HTR-8/SVneo (cell line): ENCODE measurements at regions not wholly inside any gene's neighbourhood (a gene's known extent, or its start where the extent isn't known, plus 50 kb on each side); places are given as distances from the start of the nearest gene placed in this dataset.
A peak's percentile ranks its signal among the peaks of the same experiment; 100 is the strongest.

ENCODE experiments used
- DNase-seq: peaks from one replicate; pipeline ENCODE4 v3.0.0; 2011; ENCODE audit warnings: low spot score, mixed read lengths; ENCODE audit not compliant: insufficient read length
- FAIRE-seq: peaks from 2 replicates; lab custom pipeline; 2011; peaks lifted over from hg19 to GRCh38; lab: Jason Lieb, UNC

DNA sequence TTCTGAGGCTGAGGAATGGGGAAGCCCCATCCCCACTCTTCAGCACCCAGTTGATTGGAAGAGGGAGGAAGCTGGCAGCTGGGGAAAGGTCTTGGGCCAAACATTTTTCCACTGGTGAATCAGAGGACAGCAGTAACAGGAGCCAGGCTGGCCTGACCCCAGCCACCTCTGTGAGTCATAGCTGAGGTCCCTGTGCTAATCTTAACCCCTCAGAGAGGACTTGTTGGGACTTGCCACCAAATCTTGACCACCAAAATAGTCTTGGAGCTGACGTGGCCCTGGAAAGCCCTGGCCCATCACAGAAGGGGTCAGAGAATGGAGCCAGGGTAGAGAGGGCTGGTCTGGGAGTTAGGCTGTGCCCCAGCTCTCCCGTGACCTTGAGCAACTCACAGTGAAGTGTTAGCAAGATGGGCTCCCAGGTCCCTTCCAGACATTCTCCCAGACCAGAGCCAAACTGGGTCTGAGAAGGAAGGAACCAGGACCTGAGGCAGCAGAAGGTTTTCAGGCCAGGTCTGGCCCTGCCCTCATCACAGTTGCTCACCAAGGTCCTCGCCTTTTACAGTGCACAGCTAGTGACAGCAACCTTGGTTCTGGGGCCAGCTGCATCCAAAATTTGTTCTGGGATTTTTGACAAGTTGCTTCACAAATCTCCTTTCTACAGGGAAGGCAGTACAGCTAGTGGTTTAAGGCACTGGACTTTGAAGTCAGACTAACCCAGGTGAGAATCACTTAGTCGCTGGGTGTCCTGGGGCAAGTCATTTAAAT lies 266.6 kb downstream of the CYP26B1 start:
- FAIRE-seq = peak; percentile 94

DNA sequence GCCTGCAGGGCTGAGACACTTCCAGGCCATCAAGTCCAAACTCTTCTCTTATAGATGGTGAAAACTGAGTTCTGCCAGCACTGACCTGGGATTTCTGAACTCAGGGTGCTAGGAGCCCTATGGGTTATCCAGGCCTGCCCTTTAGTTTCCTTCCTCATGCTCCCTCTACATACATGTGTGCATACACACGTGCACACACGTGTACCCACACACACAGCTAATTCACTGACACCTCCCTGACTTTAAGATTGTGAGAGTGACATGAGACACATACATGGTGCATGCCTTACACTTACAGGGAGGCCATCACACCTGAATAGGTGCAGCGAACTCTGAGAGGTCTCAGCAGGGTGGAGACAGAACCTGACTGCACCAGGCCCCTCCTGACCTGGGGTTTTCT lies 267.4 kb downstream of the CYP26B1 start:
- no peak for DNase-seq
- peak; percentile 82 for FAIRE-seq

More for the DNA sequence above, 266.6 kb downstream of the CYP26B1 start:
- peak; percentile 89 for DNase-seq

DNA sequence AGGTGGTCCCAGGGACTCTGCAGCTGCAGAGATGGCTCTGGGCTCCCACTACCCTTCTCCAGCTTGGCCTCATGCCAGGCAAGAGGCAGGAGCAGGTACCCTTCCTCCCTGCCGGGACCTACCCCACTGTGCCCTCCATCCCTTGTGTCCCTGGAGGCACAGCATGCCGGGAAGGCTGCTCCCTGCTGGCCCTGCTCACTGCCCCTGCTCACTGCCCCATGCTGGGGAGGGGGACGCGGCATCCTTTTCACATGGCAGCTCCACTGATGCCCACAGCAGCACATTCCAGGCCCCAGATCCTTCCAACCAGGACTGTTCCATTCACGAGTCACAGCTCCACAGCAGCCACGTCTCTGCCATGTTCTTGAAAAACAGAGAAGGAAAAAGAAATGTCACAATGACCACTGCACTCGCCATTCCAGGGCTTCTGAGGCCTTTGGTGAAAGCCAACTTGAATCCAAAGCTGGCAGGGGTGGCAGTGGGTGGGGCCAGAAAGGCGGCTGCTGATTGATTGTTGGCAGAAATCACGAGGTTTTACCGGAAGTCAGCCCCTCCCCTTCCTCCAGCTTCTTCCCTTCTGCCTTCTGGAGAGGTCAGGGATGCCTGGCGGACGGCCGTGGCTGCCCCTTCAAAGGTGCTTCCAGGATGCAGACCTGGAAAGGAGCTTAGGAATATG lies 268.0 kb downstream of the CYP26B1 start:
- DNase-seq (no peak), FAIRE-seq (no peak)

DNA sequence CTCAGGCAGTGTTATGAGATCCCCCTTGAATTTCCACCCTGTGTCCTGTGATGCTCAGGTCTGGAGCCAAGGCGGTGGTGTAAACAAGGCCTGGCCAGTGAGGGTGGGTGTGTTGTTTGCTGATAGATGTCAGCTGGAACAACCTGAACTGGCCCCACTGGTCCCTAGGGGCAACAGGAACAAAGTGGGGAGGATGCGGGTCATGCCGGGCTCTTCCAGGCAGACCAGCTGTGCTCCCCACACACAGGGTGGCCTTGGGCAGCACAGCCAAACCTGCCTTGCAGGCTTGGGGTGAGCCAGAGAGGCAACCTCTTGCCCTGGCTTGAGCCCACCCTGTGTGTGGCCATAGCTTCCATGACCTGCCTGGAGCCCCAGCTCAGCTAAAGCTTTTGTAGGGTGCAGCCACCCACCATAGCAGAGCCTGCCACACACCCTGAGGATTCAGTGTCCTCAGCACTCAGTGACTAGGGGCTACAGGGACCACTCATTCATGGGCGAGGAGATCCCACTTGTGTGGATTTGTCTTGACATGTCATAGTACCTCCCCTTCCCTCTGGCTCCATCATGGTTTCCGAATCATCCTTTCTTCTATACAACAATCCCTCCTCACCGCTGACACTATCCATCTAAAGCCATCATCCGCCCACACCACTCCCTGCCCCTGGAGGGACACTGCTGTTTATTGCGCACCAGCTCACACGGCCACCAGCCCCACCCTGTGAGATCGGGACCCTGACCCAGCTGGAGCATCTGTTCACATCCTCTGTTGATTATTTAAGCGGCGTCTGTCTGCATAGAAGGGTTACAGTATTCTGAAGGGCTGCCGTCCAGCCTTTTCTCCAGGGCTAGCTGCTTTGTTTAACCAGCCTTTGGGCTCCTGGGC lies 268.8 kb downstream of the CYP26B1 start:
- FAIRE-seq (peak; percentile 60), DNase-seq (no peak)

DNA sequence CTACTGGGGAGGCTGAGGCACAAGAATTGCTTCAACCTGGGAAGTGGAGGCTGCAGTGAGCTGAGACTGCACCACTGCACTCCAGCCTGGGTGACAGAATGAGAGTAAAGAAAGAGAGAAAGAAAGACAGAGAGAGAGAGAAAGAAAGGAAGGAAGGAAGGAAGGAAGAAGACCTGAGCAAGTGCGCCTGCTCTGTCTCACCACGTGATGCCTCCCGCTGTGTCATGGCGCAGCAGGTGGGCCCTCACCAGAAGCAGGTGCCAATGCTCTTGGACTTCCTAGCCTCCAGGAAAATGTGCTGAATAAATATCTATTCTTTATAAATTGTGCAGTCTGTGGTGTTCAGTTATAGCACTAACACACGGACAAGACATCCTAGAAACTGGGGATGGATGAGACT lies 270.0 kb downstream of the CYP26B1 start:
- DNase-seq (no peak), FAIRE-seq (no peak)

DNA sequence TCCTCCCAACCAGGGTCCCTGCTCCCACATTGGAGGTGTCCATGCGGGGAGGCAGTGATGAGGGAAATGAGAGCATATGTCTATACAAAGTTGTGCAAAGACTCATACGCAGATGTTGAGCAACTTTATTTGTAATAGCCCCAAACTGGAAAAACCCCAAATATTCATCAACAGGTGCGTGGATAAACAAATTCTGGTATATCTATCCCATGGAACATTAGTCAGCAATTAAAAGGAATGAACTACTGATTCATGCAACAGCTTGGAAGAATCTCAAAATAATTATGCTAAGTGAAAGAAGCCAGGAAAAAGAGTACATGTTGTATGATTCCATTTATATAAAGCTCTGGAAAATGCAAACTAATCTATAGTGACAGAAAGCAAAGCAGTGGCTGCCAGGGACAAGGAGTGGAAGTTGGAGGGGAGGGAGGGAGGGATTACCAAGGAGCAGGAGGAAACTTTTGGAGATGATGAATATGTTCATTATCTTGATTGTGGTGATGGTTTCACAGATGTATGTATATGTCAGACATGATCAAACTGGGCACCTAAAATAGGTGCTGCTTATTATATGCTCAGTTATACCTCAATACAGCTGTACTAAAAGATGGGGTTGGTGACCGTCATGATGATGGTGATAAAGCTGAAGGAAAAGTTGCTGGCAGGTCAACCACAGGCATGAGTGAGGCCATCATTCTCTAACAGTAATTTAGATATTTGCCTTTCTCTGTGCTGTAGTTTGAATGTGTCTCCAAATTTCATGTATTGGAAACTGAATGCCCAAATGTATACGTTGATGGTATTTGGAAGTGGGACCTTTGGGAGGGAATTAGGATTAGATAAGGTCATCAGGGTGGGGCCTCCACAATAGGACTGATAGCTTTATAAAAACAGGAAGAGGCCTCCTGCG lies 270.9 kb downstream of the CYP26B1 start:
- no peak for FAIRE-seq
- no peak for DNase-seq

DNA sequence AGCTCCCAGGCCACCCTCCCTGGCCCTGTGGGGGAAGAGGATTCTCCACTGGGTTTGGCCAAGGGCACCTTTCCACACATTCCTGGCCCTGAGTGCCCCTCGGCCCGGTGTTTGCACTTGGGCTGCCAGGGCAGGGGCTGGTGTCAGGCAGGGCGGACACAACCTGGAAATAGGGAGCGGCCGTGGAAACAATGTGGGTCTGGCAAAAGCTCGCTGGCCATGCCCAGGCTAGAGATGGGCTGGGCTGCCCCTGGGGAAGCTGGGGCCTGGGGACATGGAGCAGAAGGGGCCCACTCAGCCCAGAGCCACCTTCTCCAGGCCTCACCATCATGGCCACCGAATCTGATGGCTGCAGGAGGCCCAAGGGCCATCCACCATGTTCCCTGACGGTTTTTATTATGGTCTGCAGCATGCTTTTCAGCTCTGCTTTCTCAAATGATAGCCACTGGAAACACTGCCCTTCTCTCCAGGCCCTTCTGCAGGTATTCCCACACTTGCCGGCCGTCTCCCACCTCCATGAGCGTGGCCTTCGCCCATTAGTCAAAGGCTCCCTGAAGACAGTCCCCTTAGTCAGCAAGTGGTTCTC lies 275.1 kb downstream of the CYP26B1 start:
- DNase-seq = no peak
- no peak for FAIRE-seq

DNA sequence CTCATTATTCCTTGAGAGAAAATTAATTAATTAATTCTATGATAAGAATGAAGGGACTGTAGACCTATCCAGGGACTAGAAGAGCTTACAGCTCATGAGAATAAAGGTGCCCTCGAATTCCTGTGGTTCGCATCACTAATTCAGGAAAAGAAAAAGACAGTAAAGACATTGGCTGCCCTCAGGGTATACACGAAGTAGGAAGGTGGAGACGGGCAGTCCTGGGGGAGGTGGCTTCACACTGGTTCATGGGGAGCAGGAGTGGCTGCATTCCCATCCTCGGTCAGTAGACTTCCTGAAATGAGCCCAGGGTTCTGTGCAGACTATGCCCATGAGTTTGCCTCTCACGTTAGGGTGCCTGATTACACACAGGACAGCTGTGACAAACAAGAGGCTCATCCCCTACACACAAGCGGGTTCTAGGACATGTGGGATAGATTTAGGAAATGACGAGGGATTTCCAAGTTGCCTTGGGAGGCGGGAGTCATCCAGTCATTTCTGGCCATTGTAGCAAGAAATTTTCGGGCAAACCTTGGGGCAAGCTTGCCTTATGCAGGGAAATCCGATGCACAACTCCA lies 282.2 kb downstream of the CYP26B1 start:
- DNase-seq (no peak), FAIRE-seq (no peak)

DNA sequence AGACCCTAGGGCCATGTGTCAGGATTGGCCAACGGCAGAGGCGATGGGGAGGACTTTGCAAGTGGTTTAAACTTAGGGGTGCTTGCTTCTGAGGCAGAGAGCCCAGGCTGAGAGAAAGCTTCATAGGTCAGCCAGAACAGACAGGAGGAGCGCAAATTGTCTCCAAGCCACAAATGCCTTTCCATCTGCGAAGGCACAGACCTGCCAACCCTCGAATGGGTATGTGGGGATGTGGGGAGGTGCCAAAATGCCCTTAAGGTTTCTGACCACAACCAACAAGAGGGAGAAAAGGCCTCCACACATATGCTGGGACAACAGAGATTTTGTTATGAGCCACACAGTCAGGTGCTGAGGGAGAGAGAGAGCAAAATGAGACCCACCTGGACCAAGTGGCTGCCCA lies 283.6 kb downstream of the CYP26B1 start:
- FAIRE-seq (peak; percentile 26), DNase-seq (no peak)

DNA sequence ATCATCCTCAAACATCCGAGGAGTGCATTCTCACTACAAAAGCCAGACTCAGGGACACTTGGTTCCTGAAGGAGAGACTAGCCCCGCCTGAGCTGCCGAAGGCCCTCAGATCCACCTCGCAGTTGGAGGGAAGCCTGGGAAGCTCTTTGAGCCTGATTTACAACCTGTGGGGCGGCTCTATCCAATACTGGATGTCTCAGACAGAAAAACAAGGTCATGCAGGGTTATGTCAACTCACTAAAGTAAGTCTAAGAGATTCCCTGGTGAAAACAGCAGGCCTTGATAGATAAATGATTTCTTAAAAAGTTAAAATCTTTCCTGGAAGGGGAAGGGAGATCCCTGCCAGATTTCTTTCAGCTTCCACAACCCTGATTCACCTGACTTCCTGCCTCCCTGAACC lies 284.3 kb downstream of the CYP26B1 start:
- no peak for FAIRE-seq

DNA sequence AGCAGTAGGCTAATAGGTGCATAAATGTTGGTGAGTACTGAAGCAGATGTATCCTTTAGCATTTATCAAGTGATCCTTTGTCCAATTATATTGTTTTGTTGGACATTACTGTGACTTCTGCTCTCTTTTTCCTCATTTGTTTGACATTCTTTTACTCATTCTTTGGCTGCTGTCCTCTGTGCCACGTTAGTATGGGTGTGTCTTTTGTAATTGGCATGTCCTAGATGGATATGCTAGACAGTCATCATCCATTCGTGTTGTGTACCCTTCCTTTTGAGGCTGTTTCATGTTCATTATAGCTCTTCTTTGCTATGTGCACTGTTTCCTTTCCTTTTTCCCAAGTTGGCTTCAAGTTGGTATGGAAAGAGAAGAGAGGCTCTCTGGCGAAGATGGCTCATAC lies 284.7 kb downstream of the CYP26B1 start:
- DNase-seq (no peak), FAIRE-seq (peak; percentile 90)

More for the DNA sequence above, 284.3 kb downstream of the CYP26B1 start:
- DNase-seq = no peak

DNA sequence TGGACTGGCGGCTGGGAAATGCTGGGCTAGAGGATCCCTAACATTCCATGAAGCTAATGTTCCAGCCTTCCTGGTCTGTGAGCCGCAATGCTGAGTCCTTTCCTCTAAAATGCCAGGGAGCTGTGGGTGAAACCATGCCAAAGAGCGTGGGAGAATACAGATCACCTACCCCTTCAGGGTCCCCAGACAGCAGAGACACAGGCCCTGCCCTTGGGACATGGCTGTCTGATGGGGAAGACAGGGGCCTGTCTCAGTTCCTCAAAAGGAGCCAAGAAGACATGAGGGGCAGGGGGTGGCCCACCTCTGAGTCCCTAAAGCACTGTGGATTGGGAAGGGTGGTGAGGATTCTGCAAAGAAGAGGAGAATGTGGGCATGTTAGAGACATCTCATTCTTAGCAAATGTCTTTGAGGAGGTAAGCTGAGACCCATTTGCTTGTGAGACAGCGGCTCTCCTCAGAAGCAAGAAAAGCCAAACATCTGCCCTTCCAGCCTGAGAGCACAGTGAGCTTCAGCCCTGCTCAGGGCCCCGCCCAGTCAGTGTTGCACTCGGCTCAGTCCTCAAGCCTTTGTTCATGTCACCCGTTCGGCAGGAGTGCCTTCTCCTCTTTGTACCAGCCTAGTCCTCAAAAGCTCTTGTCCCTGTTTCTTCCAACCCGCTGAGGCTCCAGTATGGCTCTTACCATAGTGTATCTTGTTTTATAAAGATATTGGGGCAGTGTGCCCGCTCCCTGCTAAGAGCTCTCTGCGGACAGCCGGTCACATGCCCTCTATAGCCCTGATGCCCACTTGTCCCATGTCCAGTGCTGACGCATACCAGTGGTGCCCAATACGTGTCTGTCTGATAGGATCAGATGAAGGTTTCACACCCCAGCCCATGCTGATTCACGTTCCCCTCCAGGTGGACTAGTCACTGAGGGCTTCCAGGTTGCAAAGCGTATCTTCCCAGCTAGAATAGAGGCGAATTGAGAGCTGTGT lies 286.2 kb downstream of the CYP26B1 start:
- FAIRE-seq = peak; percentile 77
- DNase-seq = no peak

DNA sequence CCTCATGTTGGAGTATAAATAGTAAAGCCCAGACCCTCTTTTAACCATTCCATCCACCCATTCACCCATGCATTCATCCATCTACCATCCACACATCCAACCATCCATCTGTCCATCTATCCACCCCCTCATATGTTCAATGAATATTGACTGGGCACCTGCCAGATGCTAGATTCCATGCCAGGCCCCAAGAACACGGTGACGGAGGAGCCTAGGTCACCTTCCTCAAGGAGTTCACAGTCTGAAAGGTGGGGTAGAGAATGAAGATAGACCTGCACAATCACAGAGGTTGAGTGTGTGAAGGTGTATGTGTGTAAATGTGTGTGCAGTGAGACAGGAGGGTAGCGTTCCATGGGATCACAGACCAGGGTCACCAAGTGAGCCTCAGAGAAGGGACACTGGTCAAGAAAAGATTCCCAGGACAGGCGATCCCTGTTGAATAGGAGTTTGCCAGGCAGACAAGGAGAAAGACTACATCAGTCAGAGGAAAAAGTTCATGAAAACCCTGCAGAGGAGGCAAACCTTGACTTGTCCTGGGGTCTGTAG lies 287.2 kb downstream of the CYP26B1 start:
- no peak for DNase-seq
- FAIRE-seq = peak; percentile 66

DNA sequence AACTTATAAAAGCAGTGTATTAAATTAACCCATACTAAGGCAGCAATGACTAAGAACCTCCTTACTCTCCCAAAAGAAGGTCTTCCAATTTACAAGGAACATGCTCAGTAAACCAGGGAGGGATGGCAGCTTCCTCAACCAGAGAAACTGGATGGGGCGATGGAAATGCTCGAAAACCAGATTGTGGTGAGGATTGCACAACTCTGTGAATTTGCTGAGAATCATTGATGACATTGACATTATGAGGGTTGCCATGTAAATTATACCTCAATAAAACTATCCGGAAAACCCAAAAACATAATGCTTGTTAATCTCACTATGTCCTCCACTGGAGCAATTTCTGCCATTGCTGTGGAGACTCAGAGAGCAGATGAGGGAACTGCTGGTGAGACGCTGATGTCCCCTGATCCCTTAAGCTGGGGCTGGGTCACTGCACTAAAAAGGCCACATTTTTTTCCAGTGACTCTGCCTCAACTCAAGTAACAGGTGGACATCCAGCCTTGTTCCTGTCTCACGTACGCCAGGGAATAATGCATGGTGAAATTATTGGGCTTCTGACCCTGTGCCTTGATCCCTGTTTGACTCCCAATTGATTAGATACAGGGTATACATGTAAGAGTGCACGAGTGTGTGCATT lies 288.3 kb downstream of the CYP26B1 start:
- DNase-seq (no peak), FAIRE-seq (no peak)

DNA sequence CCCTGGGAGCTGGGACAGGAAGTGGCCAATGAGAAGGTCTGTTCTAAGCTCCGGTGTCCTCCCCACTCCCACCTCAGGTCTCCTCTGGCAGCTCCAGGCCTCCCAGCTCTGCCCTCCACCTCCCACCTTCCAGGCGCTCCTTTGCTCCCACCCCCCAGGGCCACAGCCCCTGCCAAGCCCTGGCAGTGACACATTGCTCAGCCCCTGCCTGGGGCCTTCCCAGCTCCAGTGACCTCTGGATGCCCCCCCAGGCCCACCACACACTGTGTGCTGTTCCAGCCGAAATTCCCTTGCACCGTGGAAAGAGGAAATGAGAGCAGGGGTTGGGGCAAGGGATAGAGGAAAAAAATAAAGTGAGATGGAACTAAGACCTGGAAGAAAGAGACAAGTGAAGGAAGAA lies 289.6 kb downstream of the CYP26B1 start:
- FAIRE-seq = no peak
- DNase-seq = no peak

DNA sequence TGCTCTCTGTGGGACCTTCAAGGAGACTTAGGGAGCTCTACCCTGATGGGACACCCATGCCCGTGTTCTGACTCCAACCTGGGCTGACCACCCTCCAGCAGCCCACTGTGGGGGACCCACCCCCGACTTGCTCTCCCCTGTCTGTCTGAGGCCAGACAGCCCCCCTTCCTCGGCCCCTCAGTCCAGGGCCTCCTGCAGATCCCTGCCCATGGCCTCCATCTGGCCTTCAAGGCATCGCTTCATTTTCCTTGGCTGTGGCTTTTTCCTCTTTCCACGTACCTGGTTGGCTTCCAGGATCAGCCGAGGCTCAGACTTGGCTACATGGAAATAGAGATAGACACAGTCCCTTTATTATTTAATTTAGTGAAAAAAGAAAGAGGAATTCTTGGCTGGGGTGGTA lies 290.0 kb downstream of the CYP26B1 start:
- no peak for FAIRE-seq
- no peak for DNase-seq
